Stimulated activated CD8-positive, alpha-beta memory T cell treated with anti-CD3 and anti-CD28 coated beads, Interleukin-2, amount 100 ng/mL, for 48 hours (primary cell): ENCODE measurements at regions not wholly inside any gene's neighbourhood (a gene's known extent, or its start where the extent isn't known, plus 50 kb on each side); places are given as distances from the start of the nearest gene placed in this dataset.
"Not testable (repeated sequence)": the region's sequence is repeated elsewhere in the genome, so short reads cannot be mapped to it uniquely, and the experiment has no call there.

Experiments used
- DNase-seq, 2 donors: peaks; one replicate each; pipeline ENCODE4 v3.0.0-alpha.2; 2020; ENCODE audit warnings: low read depth in 2 of 2

- no peak for DNase-seq
Observed at GRCh38 chr1:4215391-4215790, 315.3 kb upstream of the C1orf174 start.

- no peak for DNase-seq
Observed at GRCh38 chr1:4216231-4216630, 316.2 kb upstream of the C1orf174 start.

GRCh38 chr1:4218619-4219018 lies 318.5 kb upstream of the C1orf174 start:
- DNase-seq, result no peak

GRCh38 chr1:4219111-4219510 lies 319.0 kb upstream of the C1orf174 start:
- no peak for DNase-seq

GRCh38 chr1:4219826-4220225 lies 319.8 kb upstream of the C1orf174 start:
- no peak for DNase-seq

GRCh38 chr1:4220362-4220761 lies 320.3 kb upstream of the C1orf174 start:
- no peak for DNase-seq

GRCh38 chr1:4221107-4221506 lies 321.0 kb upstream of the C1orf174 start:
- DNase-seq, result no peak

- no peak for DNase-seq
Observed at GRCh38 chr1:4224684-4225467, 324.8 kb upstream of the C1orf174 start.

- DNase-seq, result no peak
Observed at GRCh38 chr1:4227986-4228385, 327.9 kb upstream of the C1orf174 start.

GRCh38 chr1:4253935-4254334 lies 353.9 kb upstream of the C1orf174 start:
- DNase-seq, result no peak

GRCh38 chr1:4256351-4256750 lies 356.3 kb upstream of the C1orf174 start:
- DNase-seq, result no peak

GRCh38 chr1:4258146-4258777 lies 358.2 kb upstream of the C1orf174 start:
- not testable (repeated sequence) for DNase-seq

GRCh38 chr1:4261327-4261726 lies 361.3 kb upstream of the C1orf174 start:
- no peak for DNase-seq

GRCh38 chr1:4262665-4263064 lies 362.6 kb upstream of the C1orf174 start:
- no peak for DNase-seq

- DNase-seq, result no peak
Observed at GRCh38 chr1:4263699-4264098, 363.6 kb upstream of the C1orf174 start.

- DNase-seq, result no peak
Observed at GRCh38 chr1:4265836-4266235, 365.8 kb upstream of the C1orf174 start.

- DNase-seq, result no peak
Observed at GRCh38 chr1:4267381-4268261, 367.5 kb upstream of the C1orf174 start.

- DNase-seq, result no peak
Observed at GRCh38 chr1:4268262-4268888, 368.3 kb upstream of the C1orf174 start.

GRCh38 chr1:4268889-4269284 lies 368.8 kb upstream of the C1orf174 start:
- DNase-seq, result no peak

GRCh38 chr1:4269330-4269729 lies 369.3 kb upstream of the C1orf174 start:
- no peak for DNase-seq

GRCh38 chr1:4269952-4270570 lies 370.0 kb upstream of the C1orf174 start:
- DNase-seq, result no peak
